A673 (cell line): ENCODE measurements at regions not wholly inside any gene's neighbourhood (a gene's known extent, or its start where the extent isn't known, plus 50 kb on each side); places are given as distances from the start of the nearest gene placed in this dataset.

Experiments used
- EZH2 ChIP-seq: fragments of 200-600 bp; sonication (generic); IDR thresholded peaks from 2 replicates; pipeline ENCODE4 v1.6.1; 2017; ENCODE audit warnings: borderline replicate concordance, low read depth, mild to moderate bottlenecking, mixed read lengths, antibody characterized with exemption, low read length; ENCODE audit not compliant: poor library complexity, severe bottlenecking
- TF ChIP-seq, protein P1 (sequence below): fragments of 300-800, 200-600 bp; sonication (generic); conservative IDR thresholded peaks from 2 replicates; pipeline ENCODE4 v1.5.1; 2017; ENCODE audit warnings: low read depth, mild to moderate bottlenecking, antibody characterized with exemption, low read length, moderate library complexity, mixed read lengths

DNA sequence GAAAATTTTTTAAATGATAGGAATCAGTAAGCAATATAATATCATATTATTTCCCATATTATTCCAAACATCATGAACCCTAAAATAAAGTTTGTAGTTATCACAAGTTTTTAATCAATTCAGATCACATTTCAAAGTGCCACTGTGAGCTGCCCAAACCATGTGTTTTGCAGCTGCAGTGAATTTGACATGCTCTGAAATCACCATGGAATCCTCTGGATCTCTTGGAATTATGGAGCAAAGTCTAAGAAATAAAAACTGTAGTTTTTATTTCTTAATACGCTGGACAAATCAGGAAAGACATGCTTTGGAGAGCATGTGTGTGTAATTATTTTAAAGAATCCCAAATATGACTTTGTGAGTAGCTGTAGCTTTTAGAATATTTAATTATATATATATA is 262.7 kb downstream of the ANKRD50 start:
- TF ChIP-seq, protein P1, sequence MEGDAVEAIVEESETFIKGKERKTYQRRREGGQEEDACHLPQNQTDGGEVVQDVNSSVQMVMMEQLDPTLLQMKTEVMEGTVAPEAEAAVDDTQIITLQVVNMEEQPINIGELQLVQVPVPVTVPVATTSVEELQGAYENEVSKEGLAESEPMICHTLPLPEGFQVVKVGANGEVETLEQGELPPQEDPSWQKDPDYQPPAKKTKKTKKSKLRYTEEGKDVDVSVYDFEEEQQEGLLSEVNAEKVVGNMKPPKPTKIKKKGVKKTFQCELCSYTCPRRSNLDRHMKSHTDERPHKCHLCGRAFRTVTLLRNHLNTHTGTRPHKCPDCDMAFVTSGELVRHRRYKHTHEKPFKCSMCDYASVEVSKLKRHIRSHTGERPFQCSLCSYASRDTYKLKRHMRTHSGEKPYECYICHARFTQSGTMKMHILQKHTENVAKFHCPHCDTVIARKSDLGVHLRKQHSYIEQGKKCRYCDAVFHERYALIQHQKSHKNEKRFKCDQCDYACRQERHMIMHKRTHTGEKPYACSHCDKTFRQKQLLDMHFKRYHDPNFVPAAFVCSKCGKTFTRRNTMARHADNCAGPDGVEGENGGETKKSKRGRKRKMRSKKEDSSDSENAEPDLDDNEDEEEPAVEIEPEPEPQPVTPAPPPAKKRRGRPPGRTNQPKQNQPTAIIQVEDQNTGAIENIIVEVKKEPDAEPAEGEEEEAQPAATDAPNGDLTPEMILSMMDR = no peak
- no peak for TF ChIP-seq EZH2
